Epithelial cell of esophagus (primary cell): ENCODE measurements at regions not wholly inside any gene's neighbourhood (a gene's known extent, or its start where the extent isn't known, plus 50 kb on each side); places are given as distances from the start of the nearest gene placed in this dataset.
"Not testable (repeated sequence)": the region's sequence is repeated elsewhere in the genome, so short reads cannot be mapped to it uniquely, and the experiment has no call there.

Experiments
- DNase-seq: peaks from one replicate; pipeline ENCODE4 v3.0.0; 2010; ENCODE audit warnings: low read depth
- H3K4me3 ChIP-seq: 2 replicates; pipeline ENCODE4 v1.5.1; 2011; ENCODE audit warnings: mild to moderate bottlenecking, low read length, control low read depth
- TF ChIP-seq, protein P1 (sequence below): IDR thresholded peaks from 2 replicates; pipeline ENCODE4 v1.5.1; 2011; ENCODE audit warnings: low read depth, mild to moderate bottlenecking, low read length, control low read depth, inconsistent platforms; ENCODE audit not compliant: insufficient read depth; ENCODE audit errors: missing control alignments

DNA sequence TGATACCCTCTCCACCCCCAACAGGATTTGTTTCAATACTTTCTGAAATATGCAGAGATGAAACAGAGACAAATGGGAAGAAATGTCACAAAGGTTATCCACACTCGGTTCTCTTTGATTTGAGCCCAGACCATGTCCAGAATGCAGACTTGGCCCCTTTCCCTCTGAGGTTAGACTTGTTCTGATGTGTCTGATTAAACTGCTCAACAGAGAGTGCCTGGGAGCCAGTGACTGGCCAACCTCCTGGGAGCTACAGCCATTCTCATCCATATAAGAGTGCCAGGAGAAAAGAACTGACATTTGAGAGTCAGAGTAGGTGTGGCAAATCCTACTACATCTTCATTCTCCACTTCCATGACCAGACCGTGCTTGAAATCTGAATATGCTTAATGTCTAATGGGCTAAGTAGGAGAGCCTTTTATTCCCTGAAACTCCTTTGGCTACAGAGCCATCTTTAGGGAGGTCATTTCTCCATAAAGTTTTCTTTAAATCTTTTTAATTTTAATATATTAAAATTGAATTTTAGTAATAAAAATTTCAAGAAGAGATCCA lies 201.4 kb downstream of the BLID start:
- no peak overlapping the region for H3K4me3 ChIP-seq
- TF ChIP-seq, protein P1, sequence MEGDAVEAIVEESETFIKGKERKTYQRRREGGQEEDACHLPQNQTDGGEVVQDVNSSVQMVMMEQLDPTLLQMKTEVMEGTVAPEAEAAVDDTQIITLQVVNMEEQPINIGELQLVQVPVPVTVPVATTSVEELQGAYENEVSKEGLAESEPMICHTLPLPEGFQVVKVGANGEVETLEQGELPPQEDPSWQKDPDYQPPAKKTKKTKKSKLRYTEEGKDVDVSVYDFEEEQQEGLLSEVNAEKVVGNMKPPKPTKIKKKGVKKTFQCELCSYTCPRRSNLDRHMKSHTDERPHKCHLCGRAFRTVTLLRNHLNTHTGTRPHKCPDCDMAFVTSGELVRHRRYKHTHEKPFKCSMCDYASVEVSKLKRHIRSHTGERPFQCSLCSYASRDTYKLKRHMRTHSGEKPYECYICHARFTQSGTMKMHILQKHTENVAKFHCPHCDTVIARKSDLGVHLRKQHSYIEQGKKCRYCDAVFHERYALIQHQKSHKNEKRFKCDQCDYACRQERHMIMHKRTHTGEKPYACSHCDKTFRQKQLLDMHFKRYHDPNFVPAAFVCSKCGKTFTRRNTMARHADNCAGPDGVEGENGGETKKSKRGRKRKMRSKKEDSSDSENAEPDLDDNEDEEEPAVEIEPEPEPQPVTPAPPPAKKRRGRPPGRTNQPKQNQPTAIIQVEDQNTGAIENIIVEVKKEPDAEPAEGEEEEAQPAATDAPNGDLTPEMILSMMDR = no peak
- DNase-seq = no peak

GRCh38 chr11:121909596-121909995 lies 206.4 kb downstream of the BLID start:
- DNase-seq = no peak

DNA sequence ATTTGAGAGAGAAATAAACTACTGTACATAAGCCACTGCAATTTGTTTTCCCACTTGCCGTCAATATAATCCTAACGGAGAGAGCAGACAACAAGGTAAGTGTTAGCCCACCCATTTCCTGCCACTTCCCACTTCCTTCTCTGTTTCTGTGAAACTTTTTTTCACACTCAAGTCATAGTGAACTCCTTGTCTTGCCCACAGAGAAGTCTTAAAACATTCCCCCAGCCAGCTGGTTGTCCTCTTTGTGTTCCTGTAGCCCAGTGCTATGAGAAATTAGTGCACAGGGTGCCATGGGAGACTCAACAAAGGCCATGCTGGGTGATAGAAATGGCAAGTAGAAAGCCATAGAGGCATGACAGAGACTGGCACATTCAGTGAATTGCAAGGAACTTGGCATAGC lies 208.6 kb downstream of the BLID start:
- TF ChIP-seq, protein P1 = no peak
- no peak overlapping the region for H3K4me3 ChIP-seq

More at GRCh38 chr11:121909596-121909995, 206.4 kb downstream of the BLID start:
- H3K4me3 ChIP-seq = no peak overlapping the region
- TF ChIP-seq, protein P1 = no peak

DNA sequence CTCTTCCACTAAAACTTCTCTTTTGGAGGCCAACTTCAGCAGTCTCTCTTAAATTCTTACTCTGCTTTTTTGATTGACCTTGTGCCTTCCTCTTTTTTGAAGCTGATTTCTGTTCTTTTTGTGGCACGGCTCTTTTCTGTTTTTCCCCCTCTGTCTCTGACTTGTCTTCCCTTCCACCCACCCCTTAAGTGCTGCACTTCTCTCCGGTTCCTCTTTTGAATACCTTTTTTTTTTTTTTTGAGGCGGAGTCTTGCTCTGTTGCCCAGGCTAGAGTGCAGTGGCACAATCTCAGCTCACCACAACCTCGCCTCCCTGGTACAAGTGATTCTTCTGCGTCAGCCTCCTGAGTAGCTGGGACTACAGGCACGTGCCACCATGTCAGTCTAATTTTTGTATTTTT lies 211.9 kb downstream of the BLID start:
- TF ChIP-seq, protein P1 = no peak
- DNase-seq = no peak
- H3K4me3 ChIP-seq = no peak overlapping the region

More for the DNA sequence above, 208.6 kb downstream of the BLID start:
- no peak for DNase-seq

- DNase-seq = no peak
- H3K4me3 ChIP-seq = no peak overlapping the region
- TF ChIP-seq, protein P1 = no peak
Observed at GRCh38 chr11:121901886-121902285, 214.1 kb downstream of the BLID start.

DNA sequence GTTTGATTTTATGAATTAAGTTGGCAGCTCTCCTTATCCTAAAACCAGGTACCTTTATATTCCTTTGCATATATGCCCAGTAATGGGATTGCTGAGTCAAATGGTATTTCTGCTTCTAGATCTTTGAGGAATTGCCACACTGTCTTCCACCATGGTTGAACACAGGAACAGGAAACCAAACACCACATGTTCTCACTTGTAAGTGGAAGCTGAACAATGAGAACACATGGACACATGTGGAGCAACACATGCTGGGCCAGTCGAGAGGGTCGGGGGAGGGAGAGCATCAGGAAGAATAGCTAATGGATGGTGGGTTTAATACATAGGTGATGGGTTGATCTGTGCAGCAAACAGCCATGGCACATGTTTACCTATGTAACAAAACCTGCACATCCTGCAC lies 214.6 kb downstream of the BLID start:
- H3K4me3 ChIP-seq = not testable (repeated sequence)
- DNase-seq = peak; percentile 48

- TF ChIP-seq, protein P1 = no peak
- DNase-seq = no peak
- H3K4me3 ChIP-seq = no peak overlapping the region
Observed at GRCh38 chr11:121899520-121899919, 216.5 kb downstream of the BLID start.
